ENCODE measurements at regions not wholly inside any gene's neighbourhood (a gene's known extent, or its start where the extent isn't known, plus 50 kb on each side); places are given as distances from the start of the nearest gene placed in this dataset.

- no peak for DNase-seq (ENCODE audit: low spot score)
These were observed 147.4 kb upstream of the MAOA start for GRCh38 chrX:43508694-43509093.

GRCh38 chrX:43510209-43510608 lies 145.9 kb upstream of the MAOA start:
- DNase-seq (ENCODE audit: low spot score), result no peak

GRCh38 chrX:43513085-43513484 lies 143.0 kb upstream of the MAOA start:
- no peak for DNase-seq (ENCODE audit: low spot score)

GRCh38 chrX:43514820-43515219 lies 141.3 kb upstream of the MAOA start:
- DNase-seq (ENCODE audit: low spot score), result no peak

GRCh38 chrX:43522582-43522981 lies 133.5 kb upstream of the MAOA start:
- DNase-seq (ENCODE audit: low spot score), result no peak

- no peak for DNase-seq (ENCODE audit: low spot score)
These were observed 130.0 kb upstream of the MAOA start for GRCh38 chrX:43525901-43526610.

GRCh38 chrX:43526878-43527277 lies 129.2 kb upstream of the MAOA start:
- no peak for DNase-seq (ENCODE audit: low spot score)

GRCh38 chrX:43527801-43528200 lies 128.3 kb upstream of the MAOA start:
- no peak for DNase-seq (ENCODE audit: low spot score)

GRCh38 chrX:43530837-43531236 lies 125.3 kb upstream of the MAOA start:
- DNase-seq (ENCODE audit: low spot score), result no peak

GRCh38 chrX:43540318-43540717 lies 115.8 kb upstream of the MAOA start:
- no peak for DNase-seq (ENCODE audit: low spot score)

GRCh38 chrX:43551590-43551989 lies 104.5 kb upstream of the MAOA start:
- no peak for DNase-seq (ENCODE audit: low spot score)

GRCh38 chrX:43552156-43552555 lies 103.9 kb upstream of the MAOA start:
- no peak for DNase-seq (ENCODE audit: low spot score)

- DNase-seq (ENCODE audit: low spot score), result no peak
These were observed 103.4 kb upstream of the MAOA start for GRCh38 chrX:43552703-43553102.

GRCh38 chrX:43553257-43553656 lies 102.8 kb upstream of the MAOA start:
- DNase-seq (ENCODE audit: low spot score), result no peak

GRCh38 chrX:43556207-43556606 lies 99.9 kb upstream of the MAOA start:
- DNase-seq (ENCODE audit: low spot score), result no peak

- peak; percentile 27 for DNase-seq (ENCODE audit: low spot score)
These were observed 98.3 kb upstream of the MAOA start for GRCh38 chrX:43557792-43558191.

GRCh38 chrX:43559644-43560043 lies 96.5 kb upstream of the MAOA start:
- DNase-seq (ENCODE audit: low spot score), result peak; percentile 7

- DNase-seq (ENCODE audit: low spot score), result no peak
These were observed 95.7 kb upstream of the MAOA start for GRCh38 chrX:43560247-43560946.

- no peak for DNase-seq (ENCODE audit: low spot score)
These were observed 93.7 kb upstream of the MAOA start for GRCh38 chrX:43562372-43562771.

GRCh38 chrX:43564953-43565352 lies 91.1 kb upstream of the MAOA start:
- DNase-seq (ENCODE audit: low spot score), result no peak

GRCh38 chrX:43566170-43566569 lies 89.9 kb upstream of the MAOA start:
- no peak for DNase-seq (ENCODE audit: low spot score)

GRCh38 chrX:43573441-43574015 lies 82.6 kb upstream of the MAOA start:
- DNase-seq (ENCODE audit: low spot score), result no peak

GRCh38 chrX:43580621-43581020 lies 75.5 kb upstream of the MAOA start:
- no peak for DNase-seq (ENCODE audit: low spot score)

GRCh38 chrX:43581167-43581566 lies 74.9 kb upstream of the MAOA start:
- no peak for DNase-seq (ENCODE audit: low spot score)
